ENCODE measurements at regions not wholly inside any gene's neighbourhood (a gene's known extent, or its start where the extent isn't known, plus 50 kb on each side); places are given as distances from the start of the nearest gene placed in this dataset.

DNA sequence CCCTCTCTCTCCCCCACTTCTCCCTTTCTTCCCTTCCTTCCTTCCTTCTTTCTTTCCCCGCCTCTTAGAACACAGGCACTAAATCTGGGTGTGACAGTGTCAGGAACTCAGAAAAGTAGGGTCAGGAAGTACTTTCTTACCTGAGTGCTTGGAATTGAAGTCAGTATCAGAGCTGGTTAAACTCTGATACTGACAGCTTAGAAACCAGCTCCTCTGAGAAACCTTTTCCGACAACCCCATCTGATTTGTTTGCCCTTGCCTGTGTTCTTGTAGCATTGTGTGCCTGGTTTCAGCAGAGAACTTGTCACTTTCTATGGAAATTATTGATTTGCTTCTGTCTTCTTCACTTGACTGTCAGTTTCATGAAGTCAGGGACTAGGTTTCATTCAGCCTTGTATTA is 113.9 kb downstream of the AASDH start:
- TF ChIP-seq BACH2 (CRISPR knock-in tag; IDR thresholded peaks at IDR 0.05; ENCODE audit: borderline replicate concordance), result no peak
- TF ChIP-seq, protein P1, sequence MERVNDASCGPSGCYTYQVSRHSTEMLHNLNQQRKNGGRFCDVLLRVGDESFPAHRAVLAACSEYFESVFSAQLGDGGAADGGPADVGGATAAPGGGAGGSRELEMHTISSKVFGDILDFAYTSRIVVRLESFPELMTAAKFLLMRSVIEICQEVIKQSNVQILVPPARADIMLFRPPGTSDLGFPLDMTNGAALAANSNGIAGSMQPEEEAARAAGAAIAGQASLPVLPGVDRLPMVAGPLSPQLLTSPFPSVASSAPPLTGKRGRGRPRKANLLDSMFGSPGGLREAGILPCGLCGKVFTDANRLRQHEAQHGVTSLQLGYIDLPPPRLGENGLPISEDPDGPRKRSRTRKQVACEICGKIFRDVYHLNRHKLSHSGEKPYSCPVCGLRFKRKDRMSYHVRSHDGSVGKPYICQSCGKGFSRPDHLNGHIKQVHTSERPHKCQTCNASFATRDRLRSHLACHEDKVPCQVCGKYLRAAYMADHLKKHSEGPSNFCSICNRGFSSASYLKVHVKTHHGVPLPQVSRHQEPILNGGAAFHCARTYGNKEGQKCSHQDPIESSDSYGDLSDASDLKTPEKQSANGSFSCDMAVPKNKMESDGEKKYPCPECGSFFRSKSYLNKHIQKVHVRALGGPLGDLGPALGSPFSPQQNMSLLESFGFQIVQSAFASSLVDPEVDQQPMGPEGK (CRISPR knock-in tag; IDR thresholded peaks at IDR 0.05; ENCODE audit: borderline replicate concordance), result no peak
- TF ChIP-seq, protein P2, sequence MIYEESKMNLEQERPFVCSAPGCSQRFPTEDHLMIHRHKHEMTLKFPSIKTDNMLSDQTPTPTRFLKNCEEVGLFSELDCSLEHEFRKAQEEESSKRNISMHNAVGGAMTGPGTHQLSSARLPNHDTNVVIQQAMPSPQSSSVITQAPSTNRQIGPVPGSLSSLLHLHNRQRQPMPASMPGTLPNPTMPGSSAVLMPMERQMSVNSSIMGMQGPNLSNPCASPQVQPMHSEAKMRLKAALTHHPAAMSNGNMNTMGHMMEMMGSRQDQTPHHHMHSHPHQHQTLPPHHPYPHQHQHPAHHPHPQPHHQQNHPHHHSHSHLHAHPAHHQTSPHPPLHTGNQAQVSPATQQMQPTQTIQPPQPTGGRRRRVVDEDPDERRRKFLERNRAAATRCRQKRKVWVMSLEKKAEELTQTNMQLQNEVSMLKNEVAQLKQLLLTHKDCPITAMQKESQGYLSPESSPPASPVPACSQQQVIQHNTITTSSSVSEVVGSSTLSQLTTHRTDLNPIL (CRISPR knock-in tag; IDR thresholded peaks at IDR 0.05; ENCODE audit: low read depth), result no peak
- TF ChIP-seq PPARA (CRISPR knock-in tag; IDR thresholded peaks at IDR 0.05; ENCODE audit: borderline replicate concordance), result no peak
